Body of pancreas (tissue), 4 donors: ENCODE measurements at regions not wholly inside any gene's neighbourhood (a gene's known extent, or its start where the extent isn't known, plus 50 kb on each side); places are given as distances from the start of the nearest gene placed in this dataset.

ENCODE experiments used
- CTCF ChIP-seq, 7 experiments: fragments of 450-650 bp in 4 of 7; fragments of 200-600 bp in 3 of 7; sonication (generic) in 3 of 7; IDR thresholded peaks; one replicate each; pipeline ENCODE4 v1.5.1; 2016 to 2019; ENCODE audit warnings: antibody characterized with exemption in 7 of 7
- POLR2A ChIP-seq, 3 donors: fragments of 450-650 bp; IDR thresholded peaks; one replicate each; pipeline ENCODE4 v1.6.1; 2016; ENCODE audit warnings: antibody characterized with exemption in 3 of 3, mild to moderate bottlenecking in 2 of 3

GRCh38 chr6:99814230-99814928, 179.6 kb downstream of the MCHR2 start:
- TF ChIP-seq CTCF (IDR thresholded peaks at IDR 0.05) (no peak), POLR2A (IDR thresholded peaks at IDR 0.05) (no peak)
